Endothelial cell (in vitro differentiated cells): ENCODE measurements at regions not wholly inside any gene's neighbourhood (a gene's known extent, or its start where the extent isn't known, plus 50 kb on each side); places are given as distances from the start of the nearest gene placed in this dataset.

Experiments used
- DNase-seq: peaks from one replicate; pipeline ENCODE4 v3.0.0; 2021; ENCODE audit warnings: low spot score
- H3K27ac Mint-ChIP-seq: one replicate; pipeline ENCODE4 v1.8.0; 2021; ENCODE audit warnings: mixed read lengths, inconsistent platforms; ENCODE audit not compliant: unreplicated experiment
- H3K27me3 Mint-ChIP-seq: one replicate; pipeline ENCODE4 v1.8.0; 2021; ENCODE audit warnings: mild to moderate bottlenecking, moderate library complexity, mixed read lengths, inconsistent platforms; ENCODE audit not compliant: unreplicated experiment
- H3K36me3 Mint-ChIP-seq: one replicate; pipeline ENCODE4 v1.8.0; 2021; ENCODE audit warnings: mild to moderate bottlenecking, low read depth, mixed read lengths, inconsistent platforms; ENCODE audit not compliant: unreplicated experiment
- H3K4me1 Mint-ChIP-seq: one replicate; pipeline ENCODE4 v1.8.0; 2021; ENCODE audit warnings: mild to moderate bottlenecking, mixed read lengths, inconsistent platforms; ENCODE audit not compliant: unreplicated experiment
- H3K4me3 Mint-ChIP-seq: one replicate; pipeline ENCODE4 v1.8.0; 2021; ENCODE audit warnings: mild to moderate bottlenecking, mixed read lengths, inconsistent platforms; ENCODE audit not compliant: unreplicated experiment
- H3K9me3 Mint-ChIP-seq: one replicate; pipeline ENCODE4 v1.8.0; 2021; ENCODE audit warnings: mixed read lengths, inconsistent platforms; ENCODE audit not compliant: unreplicated experiment
- CTCF ChIP-seq: fragments of 200-600 bp; sonication (generic); IDR thresholded peaks from one replicate; pipeline ENCODE4 v1.5.0; 2021; ENCODE audit warnings: antibody characterized with exemption; ENCODE audit not compliant: unreplicated experiment

GRCh38 chr10:105509517-105509916 is 868.4 kb downstream of the SORCS3 start:
- Mint-ChIP-seq H3K4me3 (no peak overlapping the region), H3K9me3 (no peaks in the 10 kb centered on the region), H3K36me3 (no peaks in the 10 kb centered on the region), H3K27ac (no peak overlapping the region), H3K27me3 (no peaks in the 10 kb centered on the region), H3K4me1 (no peaks in the 10 kb centered on the region)
- no peak for DNase-seq
- TF ChIP-seq CTCF, result no peak

GRCh38 chr10:105506262-105506661 is 865.2 kb downstream of the SORCS3 start:
- no peak for DNase-seq
- no peak overlapping the region for H3K27ac Mint-ChIP-seq

GRCh38 chr10:105503714-105504113 is 862.6 kb downstream of the SORCS3 start:
- Mint-ChIP-seq H3K27me3 (peaks cover 1% of the 10 kb centered on the region), H3K36me3 (no peaks in the 10 kb centered on the region), H3K27ac (no peak overlapping the region), H3K9me3 (no peaks in the 10 kb centered on the region), H3K4me3 (no peak overlapping the region), H3K4me1 (no peaks in the 10 kb centered on the region)
- DNase-seq, result no peak
- TF ChIP-seq CTCF, result no peak

More at GRCh38 chr10:105506262-105506661, 865.2 kb downstream of the SORCS3 start:
- no peaks in the 10 kb centered on the region for H3K27me3 Mint-ChIP-seq
- no peak for TF ChIP-seq CTCF
- H3K4me3 Mint-ChIP-seq, result no peak overlapping the region
- H3K4me1 Mint-ChIP-seq, result no peaks in the 10 kb centered on the region
- H3K9me3 Mint-ChIP-seq, result no peaks in the 10 kb centered on the region
- H3K36me3 Mint-ChIP-seq, result no peaks in the 10 kb centered on the region

GRCh38 chr10:105502058-105502457 is 861.0 kb downstream of the SORCS3 start:
- Mint-ChIP-seq H3K4me1 (no peaks in the 10 kb centered on the region), H3K36me3 (no peaks in the 10 kb centered on the region), H3K4me3 (no peak overlapping the region), H3K27ac (no peak overlapping the region), H3K9me3 (no peaks in the 10 kb centered on the region), H3K27me3 (peaks cover 1% of the 10 kb centered on the region)
- DNase-seq, result no peak
- TF ChIP-seq CTCF, result no peak

- no peaks in the 10 kb centered on the region for H3K9me3 Mint-ChIP-seq
These were observed 853.9 kb downstream of the SORCS3 start for GRCh38 chr10:105494944-105495343.

More at GRCh38 chr10:105494944-105495343, 853.9 kb downstream of the SORCS3 start:
- Mint-ChIP-seq H3K4me1 (no peaks in the 10 kb centered on the region), H3K4me3 (no peak overlapping the region), H3K27me3 (no peaks in the 10 kb centered on the region), H3K27ac (no peak overlapping the region), H3K36me3 (no peaks in the 10 kb centered on the region)
- no peak for TF ChIP-seq CTCF
- no peak for DNase-seq
